GM21390 (cell line): ENCODE measurements at regions not wholly inside any gene's neighbourhood (a gene's known extent, or its start where the extent isn't known, plus 50 kb on each side); places are given as distances from the start of the nearest gene placed in this dataset.

Experiments
- ATAC-seq: cut with Tn5 transposase; IDR thresholded peaks from one replicate; pipeline ENCODE4 v1.9.1; 2021; ENCODE audit not compliant: unreplicated experiment

- ATAC-seq = no peak
Observed at GRCh38 chrX:22650691-22651090, 349.1 kb upstream of the DDX53 start.

- no peak for ATAC-seq
Observed at GRCh38 chrX:22652596-22652995, 347.2 kb upstream of the DDX53 start.

GRCh38 chrX:22660756-22661155 is 339.0 kb upstream of the DDX53 start:
- ATAC-seq = no peak

- no peak for ATAC-seq
Observed at GRCh38 chrX:22662776-22663175, 337.0 kb upstream of the DDX53 start.

GRCh38 chrX:22664826-22665225 is 334.9 kb upstream of the DDX53 start:
- ATAC-seq = no peak

GRCh38 chrX:22665818-22666217 is 333.9 kb upstream of the DDX53 start:
- no peak for ATAC-seq

- no peak for ATAC-seq
Observed at GRCh38 chrX:22666441-22666840, 333.3 kb upstream of the DDX53 start.

GRCh38 chrX:22674932-22675331 is 324.8 kb upstream of the DDX53 start:
- no peak for ATAC-seq

GRCh38 chrX:22686138-22686541 is 313.6 kb upstream of the DDX53 start:
- no peak for ATAC-seq

GRCh38 chrX:22689290-22689689 is 310.5 kb upstream of the DDX53 start:
- no peak for ATAC-seq

- no peak for ATAC-seq
Observed at GRCh38 chrX:22690116-22690515, 309.6 kb upstream of the DDX53 start.

GRCh38 chrX:22691966-22692565 is 307.7 kb upstream of the DDX53 start:
- no peak for ATAC-seq

GRCh38 chrX:22698151-22698550 is 301.6 kb upstream of the DDX53 start:
- ATAC-seq = no peak

GRCh38 chrX:22699581-22700091 is 300.1 kb upstream of the DDX53 start:
- no peak for ATAC-seq

- no peak for ATAC-seq
Observed at GRCh38 chrX:22712942-22713341, 286.8 kb upstream of the DDX53 start.

- ATAC-seq = no peak
Observed at GRCh38 chrX:22730542-22730941, 269.2 kb upstream of the DDX53 start.

GRCh38 chrX:22737541-22737940 is 262.2 kb upstream of the DDX53 start:
- ATAC-seq = no peak

GRCh38 chrX:22739276-22739675 is 260.5 kb upstream of the DDX53 start:
- ATAC-seq = no peak

GRCh38 chrX:22740836-22741235 is 258.9 kb upstream of the DDX53 start:
- no peak for ATAC-seq

- no peak for ATAC-seq
Observed at GRCh38 chrX:22742174-22742573, 257.6 kb upstream of the DDX53 start.

GRCh38 chrX:22746081-22746480 is 253.7 kb upstream of the DDX53 start:
- no peak for ATAC-seq

- peak; percentile 97 for ATAC-seq
Observed at GRCh38 chrX:22748093-22748999, 251.4 kb upstream of the DDX53 start.
